ENCODE measurements at regions not wholly inside any gene's neighbourhood (a gene's known extent, or its start where the extent isn't known, plus 50 kb on each side); places are given as distances from the start of the nearest gene placed in this dataset.

DNA sequence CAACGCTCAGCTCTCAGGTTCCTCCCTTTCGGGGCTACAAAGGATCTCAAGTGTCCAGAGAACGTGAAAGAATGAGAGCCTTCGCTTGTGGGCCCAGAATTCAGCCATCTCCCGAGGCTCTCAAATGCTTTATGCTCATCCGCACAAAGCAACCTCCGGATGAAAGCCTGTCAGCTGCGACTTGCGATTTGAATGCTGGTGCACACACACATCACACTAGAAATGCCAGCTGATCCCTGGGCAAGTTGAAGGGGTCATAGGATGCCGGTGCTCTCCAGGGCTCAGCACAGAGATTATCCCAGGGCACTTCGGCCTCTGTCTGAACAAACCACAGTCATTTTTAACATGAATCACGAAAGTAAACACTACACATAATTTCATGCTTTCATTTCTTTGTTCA lies 141.8 kb upstream of the MYT1L start:
- TF ChIP-seq, protein P1, sequence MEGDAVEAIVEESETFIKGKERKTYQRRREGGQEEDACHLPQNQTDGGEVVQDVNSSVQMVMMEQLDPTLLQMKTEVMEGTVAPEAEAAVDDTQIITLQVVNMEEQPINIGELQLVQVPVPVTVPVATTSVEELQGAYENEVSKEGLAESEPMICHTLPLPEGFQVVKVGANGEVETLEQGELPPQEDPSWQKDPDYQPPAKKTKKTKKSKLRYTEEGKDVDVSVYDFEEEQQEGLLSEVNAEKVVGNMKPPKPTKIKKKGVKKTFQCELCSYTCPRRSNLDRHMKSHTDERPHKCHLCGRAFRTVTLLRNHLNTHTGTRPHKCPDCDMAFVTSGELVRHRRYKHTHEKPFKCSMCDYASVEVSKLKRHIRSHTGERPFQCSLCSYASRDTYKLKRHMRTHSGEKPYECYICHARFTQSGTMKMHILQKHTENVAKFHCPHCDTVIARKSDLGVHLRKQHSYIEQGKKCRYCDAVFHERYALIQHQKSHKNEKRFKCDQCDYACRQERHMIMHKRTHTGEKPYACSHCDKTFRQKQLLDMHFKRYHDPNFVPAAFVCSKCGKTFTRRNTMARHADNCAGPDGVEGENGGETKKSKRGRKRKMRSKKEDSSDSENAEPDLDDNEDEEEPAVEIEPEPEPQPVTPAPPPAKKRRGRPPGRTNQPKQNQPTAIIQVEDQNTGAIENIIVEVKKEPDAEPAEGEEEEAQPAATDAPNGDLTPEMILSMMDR (conservative IDR thresholded peaks at IDR 0.05; ENCODE audit: low read depth, low read length): no peak
- TF ChIP-seq POLR2A (IDR thresholded peaks at IDR 0.05; ENCODE audit: low read depth, low read length) (no peak), RFX5 (IDR thresholded peaks at IDR 0.05; ENCODE audit: low read depth, low read length) (no peak), RAD21 (IDR thresholded peaks at IDR 0.05; ENCODE audit: low read length) (no peak)
